CD4-positive, alpha-beta T cell (primary cell): ENCODE measurements at regions not wholly inside any gene's neighbourhood (a gene's known extent, or its start where the extent isn't known, plus 50 kb on each side); places are given as distances from the start of the nearest gene placed in this dataset.

ENCODE experiments used
- ATAC-seq: fragments of 200-7000 bp; cut with Tn5 transposase; one replicate; pipeline ENCODE4 v1.10.0; 2022; ENCODE audit warnings: mild to moderate bottlenecking; ENCODE audit not compliant: poor library complexity
- CTCF ChIA-PET: fragments of 350-600 bp; sonication (Branson Sonifier 250); formaldehyde crosslinking; loops from one replicate; lab custom pipeline; 2021; ENCODE audit warnings: antibody characterized with exemption, inconsistent platforms; lab: Charles Lee
- POLR2A ChIA-PET: fragments of 350-600 bp; sonication (Branson Sonifier 250); formaldehyde crosslinking; loops from one replicate; lab custom pipeline; 2021; ENCODE audit warnings: antibody characterized with exemption, inconsistent platforms; lab: Charles Lee
- DNase-seq, 14 experiments: peaks; one replicate each; pipeline ENCODE4 v3.0.0-alpha.2; 2013 to 2020; ENCODE audit warnings: mixed read lengths in 2 of 14
- H3K27ac ChIP-seq, 2 donors: one replicate each; pipeline versions ENCODE4 v1.5.1 to v1.7.0; 2013; ENCODE audit warnings: low read length in 2 of 2, low read depth in 1 of 2, mild to moderate bottlenecking in 1 of 2
- H3K27me3 ChIP-seq, 2 experiments: 1 replicate in 1 of 2; 2 replicates in 1 of 2; pipeline versions ENCODE4 v1.6.1 to v1.7.0; 2013; ENCODE audit warnings: low read length in 2 of 2, control low read depth in 1 of 2, mild to moderate bottlenecking in 1 of 2, moderate library complexity in 1 of 2; ENCODE audit not compliant: insufficient read depth in 2 of 2, control insufficient read depth in 1 of 2
- H3K36me3 ChIP-seq: one replicate; pipeline ENCODE4 v1.6.1; 2013; ENCODE audit warnings: low read length, control low read depth; ENCODE audit not compliant: insufficient read depth
- H3K4me1 ChIP-seq: one replicate; pipeline ENCODE4 v1.6.1; 2013; ENCODE audit warnings: low read length, control low read depth; ENCODE audit not compliant: insufficient read depth
- H3K4me3 ChIP-seq: one replicate; pipeline ENCODE4 v1.5.1; 2013; ENCODE audit warnings: mild to moderate bottlenecking, low read length, moderate library complexity
- H3K9me3 ChIP-seq, 2 experiments: 1 replicate in 1 of 2; 2 replicates in 1 of 2; pipeline versions ENCODE4 v1.6.1 to v1.7.0; 2013; ENCODE audit warnings: low read length in 2 of 2, mild to moderate bottlenecking in 2 of 2, control low read depth in 1 of 2, moderate library complexity in 1 of 2; ENCODE audit not compliant: control insufficient read depth in 1 of 2, insufficient read depth in 1 of 2
- H3K27ac Mint-ChIP-seq: one replicate; pipeline ENCODE4 v1.8.0; 2020; ENCODE audit warnings: mixed read lengths
- H3K27me3 Mint-ChIP-seq: one replicate; pipeline ENCODE4 v1.8.0; 2021; ENCODE audit warnings: mixed read lengths
- H3K36me3 Mint-ChIP-seq: one replicate; pipeline ENCODE4 v1.8.0; 2021; ENCODE audit warnings: low read depth, mixed read lengths
- H3K4me1 Mint-ChIP-seq: one replicate; pipeline ENCODE4 v1.8.0; 2021; ENCODE audit warnings: low read depth, mixed read lengths
- H3K4me3 Mint-ChIP-seq: one replicate; pipeline ENCODE4 v1.8.0; 2020; ENCODE audit warnings: mild to moderate bottlenecking, mixed read lengths
- H3K9me3 Mint-ChIP-seq: one replicate; pipeline ENCODE4 v1.8.0; 2020; ENCODE audit warnings: mixed read lengths
- intact Hi-C, 2 experiments: fragments of 100-400 bp; cut with DNase I in 1 of 2; cut with micrococcal nuclease in 1 of 2; formaldehyde crosslinking; loops; one replicate each; pipeline versions ENCODE4 v1.15.1 to v1.9.0; 2023 to 2025; cut with DNase I, micrococcal nuclease
- TF ChIP-seq, protein P1 (sequence below): fragments of 200-600 bp; IDR thresholded peaks from one replicate; pipeline ENCODE4 v1.8.0; 2022; ENCODE audit warnings: antibody characterized with exemption, mild to moderate bottlenecking

DNA sequence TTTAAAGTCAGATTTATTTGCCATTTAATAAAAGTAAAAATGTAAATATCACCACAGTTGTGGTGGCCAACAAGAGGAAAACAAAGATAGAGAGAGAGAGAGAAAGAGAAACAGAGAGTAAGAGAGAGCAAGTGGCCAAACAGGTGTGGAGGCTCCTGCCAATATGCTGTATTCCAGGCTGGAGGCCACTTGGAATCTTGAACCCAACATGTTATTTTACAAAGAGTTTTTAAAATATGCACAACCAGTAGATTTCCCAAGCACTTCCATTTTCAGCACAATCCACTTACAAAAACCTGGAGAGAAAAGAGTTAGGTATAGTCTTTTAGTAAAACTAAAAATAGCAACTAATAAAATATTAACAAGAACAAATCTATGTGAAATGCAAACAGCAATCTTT lies 1323.1 kb upstream of the CITED2 start:
- POLR2A ChIA-PET = no interaction called here
- TF ChIP-seq, protein P1, sequence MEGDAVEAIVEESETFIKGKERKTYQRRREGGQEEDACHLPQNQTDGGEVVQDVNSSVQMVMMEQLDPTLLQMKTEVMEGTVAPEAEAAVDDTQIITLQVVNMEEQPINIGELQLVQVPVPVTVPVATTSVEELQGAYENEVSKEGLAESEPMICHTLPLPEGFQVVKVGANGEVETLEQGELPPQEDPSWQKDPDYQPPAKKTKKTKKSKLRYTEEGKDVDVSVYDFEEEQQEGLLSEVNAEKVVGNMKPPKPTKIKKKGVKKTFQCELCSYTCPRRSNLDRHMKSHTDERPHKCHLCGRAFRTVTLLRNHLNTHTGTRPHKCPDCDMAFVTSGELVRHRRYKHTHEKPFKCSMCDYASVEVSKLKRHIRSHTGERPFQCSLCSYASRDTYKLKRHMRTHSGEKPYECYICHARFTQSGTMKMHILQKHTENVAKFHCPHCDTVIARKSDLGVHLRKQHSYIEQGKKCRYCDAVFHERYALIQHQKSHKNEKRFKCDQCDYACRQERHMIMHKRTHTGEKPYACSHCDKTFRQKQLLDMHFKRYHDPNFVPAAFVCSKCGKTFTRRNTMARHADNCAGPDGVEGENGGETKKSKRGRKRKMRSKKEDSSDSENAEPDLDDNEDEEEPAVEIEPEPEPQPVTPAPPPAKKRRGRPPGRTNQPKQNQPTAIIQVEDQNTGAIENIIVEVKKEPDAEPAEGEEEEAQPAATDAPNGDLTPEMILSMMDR = no peak
- no peaks in the 10 kb centered on the region for H3K36me3 ChIP-seq
- H3K27ac ChIP-seq = no peak overlapping the region
- no peak overlapping the region for H3K4me3 ChIP-seq
- Mint-ChIP-seq H3K36me3 (no peaks in the 10 kb centered on the region), H3K9me3 (no peaks in the 10 kb centered on the region), H3K27me3 (no peaks in the 10 kb centered on the region), H3K4me1 (no peaks in the 10 kb centered on the region), H3K4me3 (no peak overlapping the region), H3K27ac (no peak overlapping the region)
- H3K27me3 ChIP-seq = no peaks in the 10 kb centered on the region
- intact Hi-C loops = no loop called here
- H3K4me1 ChIP-seq = no peaks in the 10 kb centered on the region
- H3K9me3 ChIP-seq = no peaks in the 10 kb centered on the region
- no peak for DNase-seq
- CTCF ChIA-PET = no interaction called here
- ATAC-seq = no peak

DNA sequence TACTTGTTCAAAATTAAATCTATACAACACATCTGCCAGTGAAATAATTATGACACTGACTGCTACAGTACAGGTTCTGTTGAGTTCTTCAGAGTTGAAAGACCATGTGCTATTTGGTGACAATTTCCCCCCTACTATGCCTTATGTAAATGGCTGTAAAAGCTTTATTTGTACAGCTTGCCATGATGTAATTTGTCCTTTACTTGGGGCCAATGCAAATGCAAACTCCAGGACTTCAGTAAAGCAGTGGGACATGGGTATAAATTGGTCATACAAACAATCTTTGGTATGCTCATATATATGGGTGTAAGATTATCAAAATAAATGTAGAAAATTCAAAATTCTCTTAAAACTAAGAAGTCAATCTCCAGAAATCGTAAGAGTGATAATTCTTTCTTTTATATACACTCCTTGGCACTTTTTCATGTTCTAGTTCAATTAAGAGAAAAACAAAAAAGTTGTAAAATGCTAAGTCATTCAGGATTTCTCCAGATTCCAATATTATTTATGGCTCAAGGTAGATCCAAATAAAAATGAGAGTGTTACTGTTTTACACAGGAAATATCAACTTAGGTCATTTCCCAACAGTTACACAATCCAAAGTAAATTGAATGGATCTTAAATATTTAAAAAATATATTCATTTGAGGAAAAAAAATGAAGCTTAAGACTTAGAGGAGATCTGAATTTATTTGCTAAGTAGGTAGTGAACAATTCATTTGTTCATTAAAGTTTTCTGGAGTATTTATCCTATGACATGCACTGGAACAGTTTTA lies 1310.5 kb upstream of the CITED2 start:
- H3K27ac ChIP-seq = no peak overlapping the region
- DNase-seq (no peak), ATAC-seq (no peak)
- no peaks in the 10 kb centered on the region for H3K9me3 Mint-ChIP-seq
- H3K36me3 Mint-ChIP-seq = no peaks in the 10 kb centered on the region
- no peaks in the 10 kb centered on the region for H3K4me1 ChIP-seq
- H3K27me3 Mint-ChIP-seq = no peaks in the 10 kb centered on the region
- intact Hi-C loops = no loop called here
- no peak overlapping the region for H3K4me3 Mint-ChIP-seq
- H3K9me3 ChIP-seq = no peaks in the 10 kb centered on the region
- H3K36me3 ChIP-seq = no peaks in the 10 kb centered on the region
- CTCF ChIA-PET = no interaction called here
- POLR2A ChIA-PET = no interaction called here
- TF ChIP-seq, protein P1 = no peak
- no peaks in the 10 kb centered on the region for H3K27me3 ChIP-seq
- no peaks in the 10 kb centered on the region for H3K4me1 Mint-ChIP-seq
- H3K27ac Mint-ChIP-seq = no peak overlapping the region
- no peak overlapping the region for H3K4me3 ChIP-seq

DNA sequence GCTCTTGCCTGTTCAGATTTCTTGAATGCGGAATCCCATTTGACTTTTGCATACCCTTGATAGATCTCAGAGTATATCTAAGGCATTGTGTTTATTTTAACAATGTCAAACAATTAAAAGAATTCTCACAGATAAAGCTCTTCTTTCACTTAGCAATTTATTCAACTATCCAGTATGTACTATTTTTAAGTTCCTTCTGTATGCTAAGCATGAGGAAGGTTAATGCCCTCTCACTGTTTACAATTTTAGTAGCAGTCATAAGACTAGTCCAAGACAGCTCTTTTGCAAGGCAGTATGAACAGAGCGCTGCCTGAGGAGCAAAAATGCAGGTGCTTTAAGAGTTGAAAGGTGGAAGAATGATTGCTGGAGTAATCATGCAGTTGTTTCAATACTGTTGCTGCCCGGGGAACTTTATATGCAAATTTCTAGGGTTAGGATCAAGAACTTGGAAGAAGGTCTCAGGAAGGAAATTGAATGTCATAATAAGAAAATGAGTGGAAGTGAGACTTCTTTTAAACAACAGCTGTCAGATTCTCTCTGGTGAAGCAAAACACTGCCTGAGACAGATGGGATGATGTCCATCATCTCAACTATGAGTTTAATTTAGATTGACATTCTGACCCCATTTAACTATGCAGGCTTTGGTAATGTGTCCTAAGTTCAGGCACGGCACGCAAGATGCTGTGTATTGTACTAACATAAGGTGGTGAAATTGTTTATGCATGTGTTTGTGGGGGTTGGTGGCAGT lies 1303.5 kb upstream of the CITED2 start:
- no peak for DNase-seq
- no peaks in the 10 kb centered on the region for H3K27me3 ChIP-seq
- H3K27ac Mint-ChIP-seq = no peak overlapping the region
- H3K4me3 ChIP-seq = no peak overlapping the region
- H3K9me3 ChIP-seq = no peaks in the 10 kb centered on the region
- no peaks in the 10 kb centered on the region for H3K9me3 Mint-ChIP-seq
- H3K4me1 Mint-ChIP-seq = no peaks in the 10 kb centered on the region
- H3K36me3 ChIP-seq = no peaks in the 10 kb centered on the region
- no peak for ATAC-seq
- H3K36me3 Mint-ChIP-seq = no peaks in the 10 kb centered on the region
- no peaks in the 10 kb centered on the region for H3K27me3 Mint-ChIP-seq
- no peak overlapping the region for H3K4me3 Mint-ChIP-seq
- H3K27ac ChIP-seq = no peak overlapping the region
- ChIA-PET CTCF (no interaction called here), POLR2A (no interaction called here)
- TF ChIP-seq, protein P1 = no peak
- intact Hi-C loops = no loop called here
- H3K4me1 ChIP-seq = no peaks in the 10 kb centered on the region
